GM23338 (cell line): ENCODE measurements at regions not wholly inside any gene's neighbourhood (a gene's known extent, or its start where the extent isn't known, plus 50 kb on each side); places are given as distances from the start of the nearest gene placed in this dataset.

ENCODE experiments used
- ATAC-seq: fragments of 200-7000 bp; cut with Tn5 transposase; 3 replicates; pipeline ENCODE4 v1.9.1; 2020
- DNase-seq: peaks from one replicate; pipeline ENCODE4 v3.0.0-alpha.2; 2015; ENCODE audit warnings: low spot score
- H2AFZ ChIP-seq: fragments of 200-600 bp; sonication (generic); 2 replicates; pipeline ENCODE4 v1.8.0; 2016; ENCODE audit warnings: antibody characterized with exemption, mild to moderate bottlenecking, moderate library complexity
- H3F3A ChIP-seq: fragments of 200-600 bp; sonication (generic); replicated peaks from 2 replicates; pipeline ENCODE4 v1.8.0; 2017; ENCODE audit warnings: antibody characterized with exemption, mixed run types, low read depth
- H3K27ac ChIP-seq: fragments of 200-600 bp; sonication (generic); 2 replicates; pipeline ENCODE4 v1.6.1; 2016; ENCODE audit warnings: low read depth
- H3K27me3 ChIP-seq: fragments of 200-600 bp; sonication (generic); 2 replicates; pipeline ENCODE4 v1.8.0; 2016; ENCODE audit warnings: mild to moderate bottlenecking, mixed run types, moderate library complexity; ENCODE audit not compliant: insufficient read depth
- H3K36me3 ChIP-seq: fragments of 200-600 bp; sonication (generic); 2 replicates; pipeline ENCODE4 v1.8.0; 2016; ENCODE audit warnings: mild to moderate bottlenecking; ENCODE audit not compliant: insufficient read depth
- H3K4me1 ChIP-seq: fragments of 200-600 bp; sonication (generic); 2 replicates; pipeline ENCODE4 v1.8.0; 2016; ENCODE audit warnings: mild to moderate bottlenecking, moderate library complexity; ENCODE audit not compliant: insufficient read depth
- H3K4me2 ChIP-seq: fragments of 200-600 bp; sonication (generic); 2 replicates; pipeline ENCODE4 v1.7.1; 2017; ENCODE audit warnings: mixed run types
- H3K4me3 ChIP-seq: fragments of 200-600 bp; sonication (generic); 2 replicates; pipeline ENCODE4 v1.6.1; 2016; ENCODE audit warnings: mixed run types
- H3K79me2 ChIP-seq: fragments of 200-600 bp; sonication (generic); replicated peaks from 2 replicates; pipeline ENCODE4 v1.8.0; 2017; ENCODE audit warnings: mild to moderate bottlenecking; ENCODE audit not compliant: insufficient read depth
- H3K9me2 ChIP-seq: fragments of 200-600 bp; sonication (generic); 2 replicates; pipeline ENCODE4 v1.8.0; 2017; ENCODE audit not compliant: insufficient read depth
- H4K20me1 ChIP-seq: fragments of 200-600 bp; sonication (generic); replicated peaks from 2 replicates; pipeline ENCODE4 v1.8.0; 2017; ENCODE audit warnings: mild to moderate bottlenecking; ENCODE audit not compliant: insufficient read depth
- H3K27ac Mint-ChIP-seq: 2 replicates; pipeline ENCODE4 v1.8.0; 2020; ENCODE audit warnings: inconsistent platforms, mild to moderate bottlenecking, moderate library complexity, mixed read lengths
- H3K27me3 Mint-ChIP-seq: 3 replicates; pipeline ENCODE4 v1.8.0; 2022; ENCODE audit warnings: low read depth, mild to moderate bottlenecking, moderate library complexity, mixed read lengths, inconsistent platforms; ENCODE audit not compliant: insufficient read depth, poor library complexity
- H3K36me3 Mint-ChIP-seq: 3 replicates; pipeline ENCODE4 v1.8.0; 2021; ENCODE audit warnings: low read depth, mild to moderate bottlenecking, inconsistent platforms, moderate library complexity, mixed read lengths
- H3K4me1 Mint-ChIP-seq: 3 replicates; pipeline ENCODE4 v1.8.0; 2020; ENCODE audit warnings: mild to moderate bottlenecking, inconsistent platforms, mixed read lengths
- H3K4me3 Mint-ChIP-seq: 3 replicates; pipeline ENCODE4 v1.8.0; 2021; ENCODE audit warnings: moderate library complexity, mild to moderate bottlenecking, inconsistent platforms, mixed read lengths
- H3K9me3 Mint-ChIP-seq: 3 replicates; pipeline ENCODE4 v1.8.0; 2020; ENCODE audit warnings: moderate library complexity, mild to moderate bottlenecking, inconsistent platforms, mixed read lengths
- CREB1 ChIP-seq: fragments of 250-450 bp; sonication (Bioruptor Pico); IDR thresholded peaks from 2 replicates; pipeline ENCODE4 v1.5.0; 2020; ENCODE audit warnings: low read depth, mild to moderate bottlenecking, moderate library complexity
- EZH2 ChIP-seq: fragments of 200-600 bp; sonication (generic); IDR thresholded peaks from one replicate; pipeline ENCODE4 v1.8.0; 2017; ENCODE audit warnings: antibody characterized with exemption, mild to moderate bottlenecking, low read depth; ENCODE audit not compliant: unreplicated experiment
- JUNB ChIP-seq: IDR thresholded peaks from one replicate; pipeline ENCODE4 v1.6.1; 2016; ENCODE audit warnings: antibody characterized with exemption; ENCODE audit not compliant: unreplicated experiment
- NANOG ChIP-seq: IDR thresholded peaks from 2 replicates; pipeline ENCODE4 v1.6.1; 2016; ENCODE audit warnings: antibody characterized with exemption, borderline replicate concordance
- POLR2AphosphoS5 ChIP-seq: IDR thresholded peaks from 2 replicates; pipeline ENCODE4 v1.6.1; 2016; ENCODE audit warnings: antibody characterized with exemption, low read depth
- STAT1 ChIP-seq: IDR thresholded peaks from one replicate; pipeline ENCODE4 v1.6.1; 2016; ENCODE audit warnings: antibody characterized with exemption; ENCODE audit not compliant: unreplicated experiment
- ZNF114 ChIP-seq: fragments of 250-450 bp; sonication (Bioruptor Pico); IDR thresholded peaks from 2 replicates; pipeline ENCODE4 v1.5.0; 2020; ENCODE audit warnings: mild to moderate bottlenecking, moderate library complexity
- ZNF331 ChIP-seq: fragments of 250-450 bp; sonication (Bioruptor Pico); IDR thresholded peaks from 2 replicates; pipeline ENCODE4 v1.5.0; 2020; ENCODE audit warnings: low read depth, mild to moderate bottlenecking, moderate library complexity
- TF ChIP-seq, protein P1 (sequence below): fragments of 250-450 bp; sonication (Bioruptor Pico); IDR thresholded peaks from 2 replicates; pipeline ENCODE4 v1.5.0; 2020; ENCODE audit warnings: mild to moderate bottlenecking, moderate library complexity
- TF ChIP-seq, protein P2 (sequence below), 2 experiments: fragments of 200-600 bp in 1 of 2; sonication (generic) in 1 of 2; conservative IDR thresholded peaks; 2 replicates each; pipeline versions ENCODE4 v1.5.1 to v1.6.1; 2016 to 2017; ENCODE audit warnings: antibody characterized with exemption in 2 of 2, low read depth in 2 of 2, mild to moderate bottlenecking in 2 of 2, moderate library complexity in 1 of 2
- TF ChIP-seq, protein P3 (sequence below): IDR thresholded peaks from 2 replicates; pipeline ENCODE4 v1.6.1; 2016; ENCODE audit warnings: antibody characterized with exemption
- TF ChIP-seq, protein P4 (sequence below): IDR thresholded peaks from one replicate; pipeline ENCODE4 v1.6.1; 2018; ENCODE audit warnings: antibody characterized with exemption; ENCODE audit not compliant: unreplicated experiment

DNA sequence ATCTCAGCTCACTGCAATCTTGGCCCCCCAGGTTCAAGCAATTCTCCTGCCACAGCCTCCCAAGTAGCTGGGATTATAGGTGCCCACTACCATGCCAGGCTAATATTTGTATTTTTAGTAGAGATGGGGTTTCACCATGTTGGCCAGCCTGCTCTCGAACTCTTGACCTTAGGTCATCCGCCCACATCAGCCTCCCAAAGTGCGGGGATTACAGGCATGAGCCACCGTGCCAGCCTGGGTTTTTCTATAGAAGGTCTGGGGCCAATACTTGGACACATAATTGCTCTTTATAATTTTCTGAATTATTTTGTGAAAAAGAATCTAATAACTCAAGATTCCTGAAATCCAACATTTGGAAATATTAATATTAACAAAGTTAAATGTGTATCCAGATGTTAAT is 1267.7 kb upstream of the ADGRL4 start (continued):
- TF ChIP-seq, protein P1, sequence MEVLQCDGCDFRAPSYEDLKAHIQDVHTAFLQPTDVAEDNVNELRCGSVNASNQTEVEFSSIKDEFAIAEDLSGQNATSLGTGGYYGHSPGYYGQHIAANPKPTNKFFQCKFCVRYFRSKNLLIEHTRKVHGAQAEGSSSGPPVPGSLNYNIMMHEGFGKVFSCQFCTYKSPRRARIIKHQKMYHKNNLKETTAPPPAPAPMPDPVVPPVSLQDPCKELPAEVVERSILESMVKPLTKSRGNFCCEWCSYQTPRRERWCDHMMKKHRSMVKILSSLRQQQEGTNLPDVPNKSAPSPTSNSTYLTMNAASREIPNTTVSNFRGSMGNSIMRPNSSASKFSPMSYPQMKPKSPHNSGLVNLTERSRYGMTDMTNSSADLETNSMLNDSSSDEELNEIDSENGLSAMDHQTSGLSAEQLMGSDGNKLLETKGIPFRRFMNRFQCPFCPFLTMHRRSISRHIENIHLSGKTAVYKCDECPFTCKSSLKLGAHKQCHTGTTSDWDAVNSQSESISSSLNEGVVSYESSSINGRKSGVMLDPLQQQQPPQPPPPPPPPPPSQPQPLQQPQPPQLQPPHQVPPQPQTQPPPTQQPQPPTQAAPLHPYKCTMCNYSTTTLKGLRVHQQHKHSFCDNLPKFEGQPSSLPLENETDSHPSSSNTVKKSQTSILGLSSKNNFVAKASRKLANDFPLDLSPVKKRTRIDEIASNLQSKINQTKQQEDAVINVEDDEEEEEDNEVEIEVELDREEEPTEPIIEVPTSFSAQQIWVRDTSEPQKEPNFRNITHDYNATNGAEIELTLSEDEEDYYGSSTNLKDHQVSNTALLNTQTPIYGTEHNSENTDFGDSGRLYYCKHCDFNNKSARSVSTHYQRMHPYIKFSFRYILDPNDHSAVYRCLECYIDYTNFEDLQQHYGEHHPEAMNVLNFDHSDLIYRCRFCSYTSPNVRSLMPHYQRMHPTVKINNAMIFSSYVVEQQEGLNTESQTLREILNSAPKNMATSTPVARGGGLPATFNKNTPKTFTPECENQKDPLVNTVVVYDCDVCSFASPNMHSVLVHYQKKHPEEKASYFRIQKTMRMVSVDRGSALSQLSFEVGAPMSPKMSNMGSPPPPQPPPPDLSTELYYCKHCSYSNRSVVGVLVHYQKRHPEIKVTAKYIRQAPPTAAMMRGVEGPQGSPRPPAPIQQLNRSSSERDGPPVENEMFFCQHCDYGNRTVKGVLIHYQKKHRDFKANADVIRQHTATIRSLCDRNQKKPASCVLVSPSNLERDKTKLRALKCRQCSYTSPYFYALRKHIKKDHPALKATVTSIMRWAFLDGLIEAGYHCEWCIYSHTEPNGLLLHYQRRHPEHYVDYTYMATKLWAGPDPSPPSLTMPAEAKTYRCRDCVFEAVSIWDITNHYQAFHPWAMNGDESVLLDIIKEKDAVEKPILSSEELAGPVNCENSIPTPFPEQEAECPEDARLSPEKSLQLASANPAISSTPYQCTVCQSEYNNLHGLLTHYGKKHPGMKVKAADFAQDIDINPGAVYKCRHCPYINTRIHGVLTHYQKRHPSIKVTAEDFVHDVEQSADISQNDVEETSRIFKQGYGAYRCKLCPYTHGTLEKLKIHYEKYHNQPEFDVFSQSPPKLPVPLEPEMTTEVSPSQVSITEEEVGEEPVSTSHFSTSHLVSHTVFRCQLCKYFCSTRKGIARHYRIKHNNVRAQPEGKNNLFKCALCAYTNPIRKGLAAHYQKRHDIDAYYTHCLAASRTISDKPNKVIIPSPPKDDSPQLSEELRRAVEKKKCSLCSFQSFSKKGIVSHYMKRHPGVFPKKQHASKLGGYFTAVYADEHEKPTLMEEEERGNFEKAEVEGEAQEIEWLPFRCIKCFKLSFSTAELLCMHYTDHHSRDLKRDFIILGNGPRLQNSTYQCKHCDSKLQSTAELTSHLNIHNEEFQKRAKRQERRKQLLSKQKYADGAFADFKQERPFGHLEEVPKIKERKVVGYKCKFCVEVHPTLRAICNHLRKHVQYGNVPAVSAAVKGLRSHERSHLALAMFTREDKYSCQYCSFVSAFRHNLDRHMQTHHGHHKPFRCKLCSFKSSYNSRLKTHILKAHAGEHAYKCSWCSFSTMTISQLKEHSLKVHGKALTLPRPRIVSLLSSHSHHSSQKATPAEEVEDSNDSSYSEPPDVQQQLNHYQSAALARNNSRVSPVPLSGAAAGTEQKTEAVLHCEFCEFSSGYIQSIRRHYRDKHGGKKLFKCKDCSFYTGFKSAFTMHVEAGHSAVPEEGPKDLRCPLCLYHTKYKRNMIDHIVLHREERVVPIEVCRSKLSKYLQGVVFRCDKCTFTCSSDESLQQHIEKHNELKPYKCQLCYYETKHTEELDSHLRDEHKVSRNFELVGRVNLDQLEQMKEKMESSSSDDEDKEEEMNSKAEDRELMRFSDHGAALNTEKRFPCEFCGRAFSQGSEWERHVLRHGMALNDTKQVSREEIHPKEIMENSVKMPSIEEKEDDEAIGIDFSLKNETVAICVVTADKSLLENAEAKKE (CRISPR knock-in tag) = no peak
- TF ChIP-seq EZH2 (no peak), STAT1 (no peak)

DNA sequence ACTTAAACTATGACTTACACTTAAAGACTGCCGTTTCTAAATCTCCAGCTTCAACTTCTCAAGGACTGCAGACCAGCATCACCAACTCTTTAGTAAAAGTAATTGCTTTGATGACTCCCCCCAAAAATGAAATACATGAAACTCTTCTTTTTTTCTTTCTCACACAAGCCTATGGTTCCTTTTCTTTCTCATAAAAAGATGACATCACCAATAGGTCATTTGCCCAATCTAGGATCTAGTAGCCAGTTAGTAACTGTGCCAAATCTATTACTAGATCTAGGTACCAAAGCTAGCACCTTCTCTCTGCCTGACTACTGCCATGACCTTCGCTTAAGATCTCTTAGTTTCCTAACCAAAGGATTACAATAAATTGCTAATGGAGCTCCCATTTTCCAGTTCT is 1266.0 kb upstream of the ADGRL4 start:
- Histone ChIP-seq H2AFZ (peak overlapping the region; percentile 48; the same call in 1 of the 2 replicates), H3K4me2 (no peak overlapping the region), H3K27me3 (no peaks in the 10 kb centered on the region), H3K4me1 (no peaks in the 10 kb centered on the region), H4K20me1 (no peaks in the 10 kb centered on the region), H3K79me2 (no peaks in the 10 kb centered on the region), H3K4me3 (no peak overlapping the region), H3K36me3 (no peaks in the 10 kb centered on the region), H3F3A (no peaks in the 10 kb centered on the region), H3K9me2 (no peaks in the 10 kb centered on the region; the same call in none of the 2 replicates), H3K27ac (no peak overlapping the region)
- DNase-seq (no peak), ATAC-seq (no peak)
- no peak overlapping the region for H3K4me3 Mint-ChIP-seq
- H3K36me3 Mint-ChIP-seq = no peaks in the 10 kb centered on the region
- no peak overlapping the region for H3K27ac Mint-ChIP-seq
- peaks cover 4% of the 10 kb centered on the region; the same call in 2 of the 3 replicates for H3K4me1 Mint-ChIP-seq
- no peaks in the 10 kb centered on the region for H3K27me3 Mint-ChIP-seq
- no peaks in the 10 kb centered on the region for H3K9me3 Mint-ChIP-seq
- TF ChIP-seq JUNB (no peak), STAT1 (no peak), CREB1 (CRISPR knock-in tag) (no peak), EZH2 (no peak), ZNF114 (CRISPR knock-in tag) (no peak), NANOG (no peak), POLR2AphosphoS5 (no peak), ZNF331 (CRISPR knock-in tag) (no peak)
- TF ChIP-seq, protein P2, sequence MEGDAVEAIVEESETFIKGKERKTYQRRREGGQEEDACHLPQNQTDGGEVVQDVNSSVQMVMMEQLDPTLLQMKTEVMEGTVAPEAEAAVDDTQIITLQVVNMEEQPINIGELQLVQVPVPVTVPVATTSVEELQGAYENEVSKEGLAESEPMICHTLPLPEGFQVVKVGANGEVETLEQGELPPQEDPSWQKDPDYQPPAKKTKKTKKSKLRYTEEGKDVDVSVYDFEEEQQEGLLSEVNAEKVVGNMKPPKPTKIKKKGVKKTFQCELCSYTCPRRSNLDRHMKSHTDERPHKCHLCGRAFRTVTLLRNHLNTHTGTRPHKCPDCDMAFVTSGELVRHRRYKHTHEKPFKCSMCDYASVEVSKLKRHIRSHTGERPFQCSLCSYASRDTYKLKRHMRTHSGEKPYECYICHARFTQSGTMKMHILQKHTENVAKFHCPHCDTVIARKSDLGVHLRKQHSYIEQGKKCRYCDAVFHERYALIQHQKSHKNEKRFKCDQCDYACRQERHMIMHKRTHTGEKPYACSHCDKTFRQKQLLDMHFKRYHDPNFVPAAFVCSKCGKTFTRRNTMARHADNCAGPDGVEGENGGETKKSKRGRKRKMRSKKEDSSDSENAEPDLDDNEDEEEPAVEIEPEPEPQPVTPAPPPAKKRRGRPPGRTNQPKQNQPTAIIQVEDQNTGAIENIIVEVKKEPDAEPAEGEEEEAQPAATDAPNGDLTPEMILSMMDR (conservative IDR thresholded peaks at IDR 0.05; ENCODE audit: low read depth in 2 of 2) = no peak
- TF ChIP-seq, protein P3, sequence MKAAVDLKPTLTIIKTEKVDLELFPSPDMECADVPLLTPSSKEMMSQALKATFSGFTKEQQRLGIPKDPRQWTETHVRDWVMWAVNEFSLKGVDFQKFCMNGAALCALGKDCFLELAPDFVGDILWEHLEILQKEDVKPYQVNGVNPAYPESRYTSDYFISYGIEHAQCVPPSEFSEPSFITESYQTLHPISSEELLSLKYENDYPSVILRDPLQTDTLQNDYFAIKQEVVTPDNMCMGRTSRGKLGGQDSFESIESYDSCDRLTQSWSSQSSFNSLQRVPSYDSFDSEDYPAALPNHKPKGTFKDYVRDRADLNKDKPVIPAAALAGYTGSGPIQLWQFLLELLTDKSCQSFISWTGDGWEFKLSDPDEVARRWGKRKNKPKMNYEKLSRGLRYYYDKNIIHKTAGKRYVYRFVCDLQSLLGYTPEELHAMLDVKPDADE = no peak
- TF ChIP-seq, protein P4, sequence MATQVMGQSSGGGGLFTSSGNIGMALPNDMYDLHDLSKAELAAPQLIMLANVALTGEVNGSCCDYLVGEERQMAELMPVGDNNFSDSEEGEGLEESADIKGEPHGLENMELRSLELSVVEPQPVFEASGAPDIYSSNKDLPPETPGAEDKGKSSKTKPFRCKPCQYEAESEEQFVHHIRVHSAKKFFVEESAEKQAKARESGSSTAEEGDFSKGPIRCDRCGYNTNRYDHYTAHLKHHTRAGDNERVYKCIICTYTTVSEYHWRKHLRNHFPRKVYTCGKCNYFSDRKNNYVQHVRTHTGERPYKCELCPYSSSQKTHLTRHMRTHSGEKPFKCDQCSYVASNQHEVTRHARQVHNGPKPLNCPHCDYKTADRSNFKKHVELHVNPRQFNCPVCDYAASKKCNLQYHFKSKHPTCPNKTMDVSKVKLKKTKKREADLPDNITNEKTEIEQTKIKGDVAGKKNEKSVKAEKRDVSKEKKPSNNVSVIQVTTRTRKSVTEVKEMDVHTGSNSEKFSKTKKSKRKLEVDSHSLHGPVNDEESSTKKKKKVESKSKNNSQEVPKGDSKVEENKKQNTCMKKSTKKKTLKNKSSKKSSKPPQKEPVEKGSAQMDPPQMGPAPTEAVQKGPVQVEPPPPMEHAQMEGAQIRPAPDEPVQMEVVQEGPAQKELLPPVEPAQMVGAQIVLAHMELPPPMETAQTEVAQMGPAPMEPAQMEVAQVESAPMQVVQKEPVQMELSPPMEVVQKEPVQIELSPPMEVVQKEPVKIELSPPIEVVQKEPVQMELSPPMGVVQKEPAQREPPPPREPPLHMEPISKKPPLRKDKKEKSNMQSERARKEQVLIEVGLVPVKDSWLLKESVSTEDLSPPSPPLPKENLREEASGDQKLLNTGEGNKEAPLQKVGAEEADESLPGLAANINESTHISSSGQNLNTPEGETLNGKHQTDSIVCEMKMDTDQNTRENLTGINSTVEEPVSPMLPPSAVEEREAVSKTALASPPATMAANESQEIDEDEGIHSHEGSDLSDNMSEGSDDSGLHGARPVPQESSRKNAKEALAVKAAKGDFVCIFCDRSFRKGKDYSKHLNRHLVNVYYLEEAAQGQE = no peak
